ENCODE measurements at regions not wholly inside any gene's neighbourhood (a gene's known extent, or its start where the extent isn't known, plus 50 kb on each side); places are given as distances from the start of the nearest gene placed in this dataset.

DNA sequence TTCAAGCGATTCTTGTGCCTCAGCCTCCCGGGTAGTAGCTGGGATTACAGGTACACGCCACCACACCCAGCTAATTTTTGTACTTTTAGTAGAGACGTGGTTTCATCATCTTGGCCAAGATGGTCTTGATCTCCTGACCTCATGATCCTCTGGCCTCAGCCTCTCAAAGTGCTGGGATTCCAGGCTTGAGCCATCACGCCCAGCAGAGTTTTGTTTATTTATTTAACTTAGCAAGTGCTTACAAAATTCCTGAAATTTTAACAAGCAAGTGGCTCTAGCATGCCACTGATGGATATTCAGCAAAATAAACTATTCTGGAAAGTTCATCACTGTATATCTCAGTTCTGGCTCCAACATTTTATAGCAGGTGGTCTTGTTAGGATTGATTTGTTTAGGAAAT, 585.9 kb downstream of the OTOL1 start:
- no peak for TF ChIP-seq CTCF (IDR thresholded peaks at IDR 0.05; ENCODE audit: extremely low read depth, missing control alignments)
- DNase-seq (ENCODE audit: low spot score) = no peak

DNA sequence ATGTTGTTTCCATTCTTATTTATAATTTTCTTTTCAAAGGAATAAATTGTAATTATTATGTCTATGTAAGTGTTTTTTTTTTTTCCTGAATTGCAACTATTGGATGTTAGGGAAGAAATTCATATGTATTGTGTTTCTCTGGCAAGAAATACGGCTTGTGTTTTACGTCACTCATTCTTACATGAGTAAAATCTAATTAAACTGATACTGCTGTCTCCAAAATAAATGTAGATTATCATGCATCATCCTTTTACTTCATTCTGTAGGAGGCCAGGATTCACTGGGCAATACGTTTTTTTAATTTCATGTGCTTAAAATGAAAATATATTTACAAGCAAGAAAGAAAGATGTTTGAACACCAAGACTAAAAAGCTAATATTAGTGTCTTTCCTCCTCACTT, 590.8 kb downstream of the OTOL1 start:
- no peak for DNase-seq (ENCODE audit: low spot score)
- no peak for TF ChIP-seq CTCF (IDR thresholded peaks at IDR 0.05; ENCODE audit: extremely low read depth, missing control alignments)

GRCh38 chr3:162092751-162093150, 596.1 kb downstream of the OTOL1 start:
- TF ChIP-seq CTCF (IDR thresholded peaks at IDR 0.05; ENCODE audit: extremely low read depth, missing control alignments) = no peak
- DNase-seq (ENCODE audit: low spot score) = no peak

- no peak for TF ChIP-seq CTCF (IDR thresholded peaks at IDR 0.05; ENCODE audit: extremely low read depth, missing control alignments)
Measured at GRCh38 chr3:162094301-162094700, 597.7 kb downstream of the OTOL1 start.

DNA sequence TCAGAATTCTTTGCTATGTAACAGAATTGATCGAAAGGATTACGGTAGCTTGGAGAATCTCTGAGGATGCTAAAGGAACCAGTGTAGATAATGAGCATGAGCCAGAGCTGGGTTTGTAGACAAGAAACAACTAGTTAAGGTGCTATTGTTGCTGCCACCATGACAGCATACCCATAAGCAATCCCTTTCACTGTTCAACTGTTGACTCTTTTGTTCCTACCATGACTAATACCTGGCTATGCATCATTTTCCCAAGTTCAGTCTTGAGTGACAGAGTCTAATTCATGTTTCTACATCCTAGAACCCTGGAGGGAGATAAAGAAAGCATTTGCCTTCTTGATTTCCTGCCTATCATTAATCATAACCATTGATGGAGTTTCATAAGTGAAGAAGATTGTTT, 600.3 kb downstream of the OTOL1 start:
- TF ChIP-seq CTCF (IDR thresholded peaks at IDR 0.05; ENCODE audit: extremely low read depth, missing control alignments) = no peak
- no peak for DNase-seq (ENCODE audit: low spot score)

More at GRCh38 chr3:162094301-162094700, 597.7 kb downstream of the OTOL1 start:
- no peak for DNase-seq (ENCODE audit: low spot score)

DNA sequence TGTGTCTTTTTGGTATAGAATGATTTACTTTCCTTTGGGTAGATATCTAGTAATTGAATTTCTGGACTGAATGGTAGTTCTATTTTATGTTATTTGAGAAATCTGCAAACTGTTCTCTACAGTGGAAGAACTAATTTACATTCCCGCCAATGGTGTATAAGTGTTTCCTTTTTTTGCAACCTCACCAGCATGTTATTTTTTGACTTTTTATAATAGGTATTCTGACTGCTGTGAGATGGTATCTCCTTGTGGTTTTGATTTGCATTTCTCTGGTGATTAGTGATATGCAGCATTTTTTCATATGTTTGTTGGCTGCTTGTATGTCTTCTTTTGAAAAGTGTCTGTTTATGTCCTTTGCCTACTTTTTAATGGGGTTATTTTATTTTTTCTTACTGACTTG, 607.2 kb downstream of the OTOL1 start:
- no peak for TF ChIP-seq CTCF (IDR thresholded peaks at IDR 0.05; ENCODE audit: extremely low read depth, missing control alignments)
- DNase-seq (ENCODE audit: low spot score) = no peak

DNA sequence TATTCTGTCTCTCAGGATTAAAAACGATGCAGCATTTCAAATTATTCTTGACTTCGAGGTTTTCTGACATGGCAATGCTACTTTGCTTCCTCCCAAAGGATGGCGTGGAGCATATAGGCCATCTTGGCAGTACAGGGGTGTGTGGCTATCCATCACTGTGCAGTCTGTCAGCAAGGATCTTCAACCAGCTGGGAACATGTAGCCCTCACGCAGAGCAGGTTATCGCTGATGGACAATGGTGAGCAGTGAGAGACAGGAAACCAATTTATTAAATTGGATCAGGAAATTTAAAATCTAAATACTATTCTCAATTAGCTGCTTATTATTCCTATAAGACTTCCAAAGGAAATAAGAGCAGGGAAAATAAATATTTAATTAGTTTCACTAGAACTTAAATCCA, 615.3 kb downstream of the OTOL1 start:
- DNase-seq (ENCODE audit: low spot score) = no peak
- no peak for TF ChIP-seq CTCF (IDR thresholded peaks at IDR 0.05; ENCODE audit: extremely low read depth, missing control alignments)
